ENCODE measurements at regions not wholly inside any gene's neighbourhood (a gene's known extent, or its start where the extent isn't known, plus 50 kb on each side); places are given as distances from the start of the nearest gene placed in this dataset.

GRCh38 chr12:83739607-83740006 is 1052.9 kb downstream of the TMTC2 start:
- TF ChIP-seq CTCF (IDR thresholded peaks at IDR 0.05; ENCODE audit: low read depth, low read length, missing input control) (no peak), REST (IDR thresholded peaks at IDR 0.05) (no peak), RXRA (IDR thresholded peaks at IDR 0.05) (no peak), JUND (IDR thresholded peaks at IDR 0.05) (no peak), YY1 (IDR thresholded peaks at IDR 0.05) (no peak)
